ENCODE measurements at regions not wholly inside any gene's neighbourhood (a gene's known extent, or its start where the extent isn't known, plus 50 kb on each side); places are given as distances from the start of the nearest gene placed in this dataset.
"Not testable (repeated sequence)": the region's sequence is repeated elsewhere in the genome, so short reads cannot be mapped to it uniquely, and the experiment has no call there.

DNA sequence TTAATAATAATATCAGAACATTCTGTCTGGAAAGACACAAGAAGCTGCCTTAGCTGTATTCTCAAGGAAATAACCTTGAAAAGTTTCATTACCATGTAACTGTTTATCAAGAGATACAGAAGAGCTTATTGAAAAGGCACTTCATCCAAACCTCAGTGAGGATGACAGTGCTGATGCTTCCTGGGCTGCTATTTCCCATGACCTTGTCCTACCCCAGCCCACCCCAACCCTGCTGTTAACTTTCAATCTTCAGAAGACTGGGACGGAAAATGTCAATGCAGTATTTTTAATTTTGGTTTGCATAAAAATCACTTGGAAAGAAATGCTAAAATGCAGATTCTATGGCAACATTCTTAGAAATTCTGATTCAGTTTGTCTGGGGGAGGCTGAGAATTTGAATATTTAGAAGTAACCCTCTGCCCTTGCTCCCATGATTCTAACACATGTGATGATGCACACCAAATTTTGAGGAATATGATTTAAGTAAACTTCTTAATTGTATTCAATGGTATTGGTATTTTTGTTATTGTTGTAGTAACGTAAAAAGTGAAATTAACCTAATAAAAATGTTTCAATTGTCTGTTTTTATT, 101.0 kb upstream of the CHST9 start:
- not testable (repeated sequence) for DNase-seq (ENCODE audit: low read depth)

DNA sequence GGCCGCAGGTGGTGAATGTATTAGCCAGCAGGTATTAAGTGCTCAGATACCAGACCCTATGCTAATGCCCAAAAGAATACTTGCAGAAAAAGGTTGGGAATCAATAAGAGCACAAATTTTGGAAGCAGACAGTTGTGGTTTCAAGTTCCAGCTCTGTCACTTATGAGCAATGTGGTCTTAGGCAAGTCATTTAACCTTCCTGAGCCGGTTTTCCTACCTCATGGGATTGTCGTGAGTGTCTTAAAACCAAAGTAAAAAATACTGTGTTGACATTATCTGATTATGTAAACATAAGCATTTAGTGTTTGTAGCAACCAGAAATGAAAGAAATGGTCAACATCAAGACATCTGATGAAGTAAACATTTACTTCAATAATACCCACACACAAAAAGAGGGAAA, 93.0 kb upstream of the CHST9 start:
- no peak for DNase-seq (ENCODE audit: low read depth)

DNA sequence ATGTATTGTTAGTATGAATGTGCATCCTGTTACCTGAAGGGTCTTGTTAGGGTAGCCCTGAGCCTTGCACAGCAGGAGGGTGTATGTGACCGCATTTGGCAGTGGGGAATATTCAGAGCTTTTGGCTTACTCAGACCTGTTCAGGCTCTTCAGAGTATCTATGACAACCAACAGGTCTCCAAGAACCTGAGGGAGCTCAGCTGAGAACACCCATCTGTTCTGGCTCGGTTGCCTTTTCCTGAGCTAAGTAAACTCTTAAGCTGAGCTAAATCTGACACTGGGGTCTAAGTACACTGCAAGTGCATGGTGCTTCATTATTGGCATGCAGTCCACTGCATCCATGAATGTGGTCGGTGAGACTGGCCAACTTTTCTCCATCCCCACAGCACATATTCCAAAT, 92.4 kb upstream of the CHST9 start:
- DNase-seq (ENCODE audit: low read depth): no peak

DNA sequence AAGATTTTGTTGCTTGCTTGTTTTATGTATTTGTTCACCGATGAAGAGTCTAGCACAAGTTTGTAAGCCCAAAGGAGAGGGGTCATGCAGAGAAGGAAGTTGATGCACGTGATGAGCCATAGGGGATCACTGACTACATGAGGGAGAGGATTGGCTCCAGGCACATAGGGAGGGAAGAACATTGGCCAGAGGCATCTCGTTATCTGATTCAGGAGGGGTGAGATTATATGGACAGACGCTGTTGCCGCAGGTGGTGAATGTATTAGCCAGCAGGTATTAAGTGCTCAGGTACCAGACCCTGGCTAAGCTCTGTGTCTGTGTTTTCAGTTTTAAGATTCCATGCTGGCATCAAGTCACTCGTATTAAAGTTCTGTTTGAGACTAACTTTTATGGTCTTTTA, 91.8 kb upstream of the CHST9 start:
- DNase-seq (ENCODE audit: low read depth): no peak

DNA sequence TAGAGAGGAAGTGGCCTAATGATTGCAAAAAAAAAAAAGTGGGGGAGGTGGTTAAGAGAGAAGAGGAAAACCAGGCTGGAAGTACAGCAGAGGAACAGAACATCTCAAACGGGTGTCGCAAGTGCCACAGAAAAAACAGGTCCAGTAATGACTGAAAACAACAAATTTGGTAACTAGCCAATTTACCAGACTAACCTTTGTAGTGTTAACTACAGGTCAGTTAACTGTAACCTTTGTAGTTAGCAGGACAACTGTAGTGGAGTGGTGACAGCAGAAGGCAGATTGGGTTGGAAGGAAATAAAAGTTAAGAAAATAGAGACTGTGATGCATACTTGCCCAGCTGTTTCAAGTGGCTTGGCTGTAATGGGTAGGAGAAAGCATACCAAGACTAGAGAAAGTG, 91.4 kb upstream of the CHST9 start:
- no peak for DNase-seq (ENCODE audit: low read depth)

DNA sequence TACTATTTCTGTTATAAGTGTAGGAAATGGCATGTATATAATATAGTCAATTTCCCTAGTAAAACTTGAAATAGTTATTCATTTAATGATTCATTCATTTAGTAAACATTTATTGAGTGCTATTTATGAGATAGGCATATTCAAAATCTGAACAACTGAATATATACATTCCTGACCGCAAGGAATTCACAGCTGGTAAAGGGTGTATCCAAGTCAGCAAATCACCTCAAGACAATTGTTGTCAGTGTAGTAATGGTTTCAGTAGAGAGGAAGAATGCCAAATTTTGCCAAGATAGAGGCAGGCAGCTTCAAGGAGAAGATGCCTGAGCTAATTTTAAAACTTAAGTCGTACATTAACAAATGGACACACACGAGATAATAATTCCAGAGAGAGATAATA, 89.8 kb upstream of the CHST9 start:
- DNase-seq (ENCODE audit: low read depth): no peak

DNA sequence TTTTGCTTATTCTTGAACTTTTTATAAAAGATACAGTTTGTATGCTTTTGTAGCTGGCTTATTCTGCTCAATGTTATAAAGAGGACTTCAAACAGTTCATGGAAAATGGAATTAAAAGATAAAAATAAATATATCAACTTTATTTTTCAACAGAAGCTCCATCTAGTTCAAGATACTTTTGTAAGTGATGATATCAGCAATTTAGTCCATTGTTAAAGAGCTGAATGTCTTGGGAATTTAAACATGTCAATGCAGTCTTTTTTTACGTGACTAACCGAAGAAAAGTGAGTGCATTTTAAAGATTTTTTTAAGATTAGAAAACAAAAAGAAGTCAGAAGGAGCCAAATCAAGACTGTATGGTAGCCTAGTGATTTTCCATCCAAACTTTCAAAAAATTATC, 85.4 kb upstream of the CHST9 start:
- no peak for DNase-seq (ENCODE audit: low read depth)

DNA sequence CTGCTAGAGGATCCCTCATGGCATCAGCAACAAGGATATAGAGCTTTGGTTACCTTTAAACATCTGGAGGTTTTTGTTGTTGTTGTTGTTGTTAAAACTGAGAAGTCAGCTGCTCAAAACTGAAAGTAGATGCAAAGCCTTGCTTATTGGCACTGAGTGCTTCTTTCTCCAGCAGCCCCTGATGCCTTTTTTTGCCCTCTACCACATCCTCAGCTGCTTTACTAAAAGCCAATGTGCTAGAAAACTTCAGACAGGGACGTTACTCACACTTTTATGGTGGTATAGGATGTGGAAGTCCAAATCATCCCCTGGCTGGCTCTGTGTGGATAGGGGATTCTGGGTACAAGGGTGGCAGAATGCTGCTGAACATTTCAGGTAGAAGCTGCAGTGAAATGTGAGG, 78.3 kb upstream of the CHST9 start:
- DNase-seq (ENCODE audit: low read depth): no peak

DNA sequence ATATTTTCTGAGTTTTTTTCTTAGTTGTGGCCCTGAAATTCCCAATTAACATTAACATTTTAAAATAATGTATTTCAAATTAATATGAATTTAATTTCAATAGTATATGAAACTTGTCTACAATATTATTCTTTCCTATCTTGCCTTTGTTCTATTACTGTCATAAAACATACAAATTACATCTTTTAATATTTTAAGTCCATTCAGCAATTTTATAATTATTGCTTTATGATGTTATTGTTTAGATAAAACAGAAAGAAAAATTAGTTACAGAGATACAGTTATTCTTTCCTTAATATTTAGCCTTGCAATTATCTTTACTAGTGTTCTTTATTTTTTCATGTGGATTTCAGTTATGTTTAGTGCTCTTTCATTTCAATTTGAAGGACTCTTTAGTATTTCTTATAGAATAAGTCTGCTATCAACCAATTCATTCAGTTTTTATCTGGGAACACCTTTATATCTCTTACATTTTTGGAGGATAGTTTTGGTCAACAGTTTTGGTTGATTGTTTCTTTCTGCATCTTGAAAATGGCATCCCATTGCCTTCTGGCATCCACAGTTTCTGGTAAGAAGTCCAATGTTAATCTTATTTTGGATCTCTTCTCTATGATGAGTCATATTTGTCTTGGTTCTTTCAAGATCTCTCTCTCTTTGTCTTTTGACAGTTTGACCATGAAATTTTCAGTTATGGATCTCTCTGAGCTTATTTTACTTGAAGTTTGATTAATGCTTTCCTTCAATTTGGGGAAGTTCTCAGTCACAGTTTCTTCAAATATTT, 76.9 kb upstream of the CHST9 start:
- DNase-seq (ENCODE audit: low read depth): no peak

DNA sequence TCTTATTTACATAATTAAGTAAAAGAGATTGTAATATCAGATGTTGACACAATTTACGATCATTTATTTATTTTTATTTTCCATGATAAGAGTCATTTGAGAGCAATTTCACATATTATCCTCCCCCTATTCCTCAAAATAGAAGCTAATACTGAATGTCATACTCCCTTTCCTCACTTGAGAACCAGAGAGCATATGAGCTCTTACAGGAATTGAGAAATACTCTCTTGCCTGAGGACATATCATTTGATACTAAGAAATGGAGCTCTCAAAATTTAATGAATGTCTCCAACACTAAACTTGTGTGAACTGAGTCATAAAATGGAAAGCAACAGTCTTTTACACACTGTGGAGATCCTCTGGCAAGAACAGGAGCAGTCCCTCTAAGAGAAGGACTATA, 68.5 kb upstream of the CHST9 start:
- no peak for DNase-seq (ENCODE audit: low read depth)

DNA sequence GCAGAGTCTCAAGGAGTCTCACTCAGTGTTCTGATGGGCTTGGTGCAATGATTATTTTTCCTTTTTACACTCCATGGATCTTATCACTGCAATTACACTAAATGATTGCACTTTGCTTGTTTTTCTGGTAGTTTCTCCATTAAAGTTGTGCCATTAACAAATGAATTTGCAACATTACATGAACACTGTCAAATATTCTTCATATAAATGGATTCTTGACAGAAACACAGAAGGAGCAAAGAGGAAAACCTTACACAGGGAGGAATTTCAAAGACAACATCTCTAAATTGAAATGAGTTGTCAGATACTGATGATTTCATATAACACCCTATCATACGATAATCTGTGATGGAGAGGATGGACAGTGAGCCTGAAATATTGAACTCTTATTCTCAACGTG, 65.4 kb upstream of the CHST9 start:
- no peak for DNase-seq (ENCODE audit: low read depth)

DNA sequence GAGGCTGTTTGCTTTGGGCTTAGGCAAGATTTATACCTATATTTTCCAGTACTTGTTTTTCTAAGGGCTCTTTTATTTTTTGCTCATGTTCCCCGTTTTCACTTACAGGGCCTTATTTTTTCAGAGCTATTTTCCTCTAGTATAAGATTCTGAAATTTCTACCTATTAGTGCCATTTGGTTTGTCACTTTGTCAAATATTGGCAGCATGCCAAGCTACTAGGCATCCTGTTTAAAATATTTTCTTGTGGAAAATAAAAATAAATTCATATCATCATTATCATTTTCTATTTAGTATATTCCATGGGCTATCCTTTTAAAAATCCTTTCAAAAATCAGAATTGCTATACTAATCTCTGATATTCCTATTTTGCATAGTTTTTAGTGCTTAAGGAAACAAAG, 64.8 kb upstream of the CHST9 start:
- no peak for DNase-seq (ENCODE audit: low read depth)

DNA sequence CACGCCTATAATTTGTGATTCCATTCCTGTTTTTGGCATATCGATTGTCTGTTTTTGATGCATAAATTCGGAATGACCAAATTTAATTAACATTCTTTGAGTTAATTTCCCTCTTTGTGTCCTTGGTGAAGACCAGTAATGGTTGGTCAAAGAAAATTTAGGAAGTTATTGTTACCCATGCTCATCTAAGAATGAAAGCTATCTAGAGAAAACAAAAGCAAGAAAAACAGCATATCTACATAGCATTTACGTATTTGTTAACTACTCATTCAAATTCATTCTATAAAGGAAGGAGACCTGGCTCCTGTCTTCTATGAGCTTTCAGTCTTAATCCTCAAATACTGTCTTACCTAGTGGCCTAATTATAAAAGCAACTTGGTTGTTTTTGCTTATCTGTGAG, 59.2 kb upstream of the CHST9 start:
- DNase-seq (ENCODE audit: low read depth): no peak

DNA sequence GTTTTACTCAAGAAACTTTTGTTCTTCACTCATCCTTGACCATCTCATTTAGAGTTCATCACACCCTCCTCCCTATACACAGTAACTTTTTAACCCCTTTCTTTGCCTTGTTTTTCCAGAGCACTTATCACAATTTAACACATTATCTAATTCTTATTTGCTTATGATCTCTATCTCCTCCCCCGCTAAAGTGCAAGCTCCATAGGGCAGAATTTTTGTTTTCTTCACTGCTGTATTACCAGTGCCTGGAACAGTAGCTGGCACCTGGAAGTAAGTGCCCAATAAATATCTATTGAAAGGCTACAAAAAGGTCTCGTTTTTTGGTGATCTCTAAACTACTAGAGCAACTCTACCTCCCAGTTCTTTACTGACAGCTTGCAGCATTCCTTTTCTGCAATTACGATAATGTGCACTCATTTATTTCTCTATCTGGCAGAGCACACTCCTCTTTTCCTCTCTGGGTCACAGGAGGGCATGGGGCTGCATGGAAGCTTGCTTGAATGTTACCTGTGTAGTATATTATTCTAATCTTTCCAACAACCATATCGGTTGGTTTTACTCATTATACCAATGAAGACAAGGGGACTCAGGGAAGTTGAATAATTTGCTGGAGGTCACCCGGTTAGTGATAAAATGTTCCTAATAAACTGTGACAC, 57.4 kb upstream of the CHST9 start:
- no peak for DNase-seq (ENCODE audit: low read depth)

DNA sequence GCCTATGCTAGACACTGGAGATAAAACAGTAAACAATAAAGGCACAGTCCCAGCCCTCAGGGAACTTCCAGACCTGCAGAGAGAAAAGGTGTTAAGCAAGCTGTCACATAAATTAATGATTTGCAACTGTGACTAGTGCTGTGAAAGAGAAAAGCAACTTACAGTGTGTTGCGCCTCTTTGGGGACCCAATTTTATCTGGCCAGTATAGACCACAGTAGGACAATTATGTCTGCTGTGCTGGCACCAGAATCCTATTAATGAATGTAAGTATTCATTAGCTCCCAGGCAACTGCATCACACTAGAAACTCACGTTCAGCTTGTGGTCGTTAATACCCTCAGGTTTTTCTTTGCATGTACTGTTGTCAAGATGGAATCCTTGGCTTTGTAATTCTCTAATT, 55.3 kb upstream of the CHST9 start:
- no peak for DNase-seq (ENCODE audit: low read depth)

DNA sequence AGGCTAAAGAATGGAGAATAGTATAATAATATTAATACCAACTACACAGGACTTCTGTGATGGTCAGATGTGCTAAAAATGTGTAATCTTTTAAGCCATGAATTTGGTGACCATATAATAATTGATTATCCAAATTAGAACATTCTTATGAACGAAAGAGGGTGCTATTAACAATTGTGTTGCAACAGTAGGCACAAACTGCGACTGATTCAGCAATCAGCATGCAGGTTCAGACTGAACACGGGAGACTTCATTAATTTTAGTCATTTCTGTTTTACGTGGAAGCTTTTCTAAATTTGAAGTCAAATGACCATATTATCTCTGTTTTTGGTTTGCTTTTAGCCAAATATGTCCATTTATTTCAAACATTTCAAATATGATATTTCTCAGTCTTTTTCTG, 54.6 kb upstream of the CHST9 start:
- DNase-seq (ENCODE audit: low read depth): no peak

DNA sequence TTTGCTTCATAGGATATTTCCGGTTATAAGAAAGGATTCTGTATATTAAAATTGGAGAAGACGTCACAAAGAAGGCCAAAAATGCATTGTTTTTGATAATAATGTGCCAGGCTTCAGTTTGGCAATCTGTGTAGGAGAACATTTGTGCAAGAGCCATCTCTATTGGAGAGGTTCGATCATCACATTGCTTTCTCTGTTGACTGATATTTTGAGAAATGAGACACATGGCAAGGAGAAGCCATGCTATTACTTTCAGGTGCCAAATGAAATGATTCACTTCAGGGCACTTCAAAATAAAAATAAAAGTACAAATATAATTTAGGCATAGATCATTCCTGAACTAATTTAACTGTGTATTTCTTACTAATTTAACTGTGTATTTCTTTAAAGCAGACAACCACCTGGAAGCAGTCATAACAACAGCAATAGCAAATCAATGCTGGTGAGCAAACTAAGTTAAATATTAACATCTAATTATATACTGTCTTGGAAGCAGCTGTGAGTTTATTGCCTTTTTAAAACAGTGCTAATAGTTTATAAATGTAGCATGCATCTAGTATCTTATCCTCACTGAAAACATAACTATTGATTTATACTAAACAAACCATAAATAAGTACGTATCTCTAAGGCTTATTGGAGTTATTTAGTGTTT, 50.2 kb upstream of the CHST9 start:
- no peak for DNase-seq (ENCODE audit: low read depth)

All from myocyte (in vitro differentiated cells).